ENCODE measurements at regions not wholly inside any gene's neighbourhood (a gene's known extent, or its start where the extent isn't known, plus 50 kb on each side); places are given as distances from the start of the nearest gene placed in this dataset.

DNA sequence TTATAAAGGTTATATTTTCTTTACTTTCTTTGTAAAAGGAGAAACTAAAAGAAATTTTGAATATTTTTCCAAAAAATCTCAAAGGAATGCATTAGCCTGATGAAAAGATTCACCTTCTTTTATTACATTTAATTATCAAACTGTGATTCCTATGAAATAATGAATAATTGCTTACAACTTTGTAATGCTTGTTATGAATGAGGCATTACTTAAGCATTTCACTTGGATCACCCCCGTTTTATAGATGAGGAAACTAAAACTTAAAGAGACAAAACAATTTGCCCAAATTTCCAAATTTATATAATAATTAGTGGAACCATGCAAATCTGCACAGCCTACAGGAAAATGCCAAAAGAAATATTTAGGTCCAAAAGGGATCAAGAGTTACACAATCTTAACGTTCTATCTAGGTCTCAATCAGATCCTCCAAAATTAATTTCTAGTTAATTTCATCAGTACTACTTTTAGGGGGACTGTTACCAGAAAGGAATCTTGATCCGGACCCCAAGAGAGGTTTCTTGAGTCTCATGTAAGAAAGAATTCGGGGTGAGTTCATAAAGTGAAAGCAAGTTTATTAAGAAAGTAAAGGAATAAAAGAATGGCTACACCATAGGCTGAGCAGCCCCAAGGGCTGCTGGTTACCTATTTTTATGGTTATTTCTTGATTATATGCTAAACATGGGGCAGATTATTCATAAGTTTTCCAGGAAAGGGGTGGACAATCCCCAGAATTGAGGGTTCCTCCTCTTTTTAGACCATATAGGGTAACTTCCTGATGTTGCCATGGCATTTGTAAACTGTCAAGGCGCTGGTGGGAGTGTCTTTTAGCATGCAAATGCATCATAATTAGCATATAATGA is 288.0 kb downstream of the ADGB start:
- no peak overlapping the region for H3K27ac Mint-ChIP-seq (ENCODE audit: unreplicated experiment)
- H3K4me1 Mint-ChIP-seq (ENCODE audit: unreplicated experiment): peaks cover 4% of the 10 kb centered on the region
- H3K9me3 Mint-ChIP-seq (ENCODE audit: unreplicated experiment): no peaks in the 10 kb centered on the region
- H3K4me3 Mint-ChIP-seq (ENCODE audit: unreplicated experiment): no peak overlapping the region
- DNase-seq (ENCODE audit: low spot score): no peak
- TF ChIP-seq, protein P1, sequence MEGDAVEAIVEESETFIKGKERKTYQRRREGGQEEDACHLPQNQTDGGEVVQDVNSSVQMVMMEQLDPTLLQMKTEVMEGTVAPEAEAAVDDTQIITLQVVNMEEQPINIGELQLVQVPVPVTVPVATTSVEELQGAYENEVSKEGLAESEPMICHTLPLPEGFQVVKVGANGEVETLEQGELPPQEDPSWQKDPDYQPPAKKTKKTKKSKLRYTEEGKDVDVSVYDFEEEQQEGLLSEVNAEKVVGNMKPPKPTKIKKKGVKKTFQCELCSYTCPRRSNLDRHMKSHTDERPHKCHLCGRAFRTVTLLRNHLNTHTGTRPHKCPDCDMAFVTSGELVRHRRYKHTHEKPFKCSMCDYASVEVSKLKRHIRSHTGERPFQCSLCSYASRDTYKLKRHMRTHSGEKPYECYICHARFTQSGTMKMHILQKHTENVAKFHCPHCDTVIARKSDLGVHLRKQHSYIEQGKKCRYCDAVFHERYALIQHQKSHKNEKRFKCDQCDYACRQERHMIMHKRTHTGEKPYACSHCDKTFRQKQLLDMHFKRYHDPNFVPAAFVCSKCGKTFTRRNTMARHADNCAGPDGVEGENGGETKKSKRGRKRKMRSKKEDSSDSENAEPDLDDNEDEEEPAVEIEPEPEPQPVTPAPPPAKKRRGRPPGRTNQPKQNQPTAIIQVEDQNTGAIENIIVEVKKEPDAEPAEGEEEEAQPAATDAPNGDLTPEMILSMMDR (IDR thresholded peaks at IDR 0.05; ENCODE audit: unreplicated experiment): no peak
- no peaks in the 10 kb centered on the region for H3K27me3 Mint-ChIP-seq (ENCODE audit: unreplicated experiment)
- no peaks in the 10 kb centered on the region for H3K36me3 Mint-ChIP-seq (ENCODE audit: low read depth, unreplicated experiment)

DNA sequence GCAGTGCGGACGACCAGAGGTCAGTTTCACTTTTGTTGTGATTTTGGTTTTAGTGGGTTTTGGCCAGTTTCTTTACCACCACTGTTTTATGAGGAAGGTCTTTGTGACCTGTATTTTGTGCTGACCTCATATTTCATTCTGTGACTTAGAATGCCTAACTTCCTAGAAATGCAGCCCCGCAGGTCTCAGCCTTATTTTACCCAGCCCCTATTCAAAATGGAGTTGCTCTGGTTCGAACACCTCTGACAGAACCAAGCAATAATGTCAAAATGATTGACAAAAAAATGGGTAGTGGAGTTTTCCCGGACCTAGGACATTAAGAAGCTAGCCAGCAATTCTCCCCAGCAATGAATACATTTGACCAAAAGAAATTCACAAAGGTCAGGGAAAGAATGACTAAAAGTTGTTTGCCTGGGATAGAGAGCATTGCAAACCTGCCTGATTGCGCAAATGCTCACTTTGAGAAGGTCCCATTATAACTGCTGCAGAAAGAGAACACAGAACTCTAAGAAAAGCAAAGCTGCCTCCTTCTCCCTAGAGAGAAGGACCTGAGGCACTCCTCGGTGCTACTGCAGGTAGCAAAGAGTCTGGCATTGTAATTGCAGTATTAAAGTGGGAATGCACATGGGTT is 288.8 kb downstream of the ADGB start:
- Mint-ChIP-seq H3K36me3 (ENCODE audit: low read depth, unreplicated experiment) (no peaks in the 10 kb centered on the region), H3K27me3 (ENCODE audit: unreplicated experiment) (no peaks in the 10 kb centered on the region), H3K9me3 (ENCODE audit: unreplicated experiment) (no peaks in the 10 kb centered on the region), H3K27ac (ENCODE audit: unreplicated experiment) (no peak overlapping the region), H3K4me1 (ENCODE audit: unreplicated experiment) (peaks cover 8% of the 10 kb centered on the region), H3K4me3 (ENCODE audit: unreplicated experiment) (no peak overlapping the region)
- TF ChIP-seq, protein P1 (IDR thresholded peaks at IDR 0.05; ENCODE audit: unreplicated experiment): no peak
- no peak for DNase-seq (ENCODE audit: low spot score)

DNA sequence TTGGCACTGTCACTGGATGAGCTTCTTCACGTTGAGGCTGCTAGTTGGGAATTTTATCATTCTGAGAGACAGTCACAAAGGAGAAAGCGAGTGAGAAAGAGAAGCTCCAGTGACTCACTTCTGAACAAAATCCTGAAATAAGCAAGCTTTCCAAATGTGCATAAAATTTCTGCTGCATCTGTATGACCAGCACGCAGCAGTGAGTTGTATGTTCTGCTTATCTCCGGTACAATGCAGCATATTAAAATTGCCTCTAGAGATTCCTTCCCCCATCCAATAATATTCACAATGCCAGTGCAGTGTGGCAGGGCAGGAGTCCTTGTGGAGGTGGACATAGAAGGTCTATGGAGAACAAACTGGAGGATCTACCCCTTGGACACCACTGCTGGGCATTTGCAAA is 290.5 kb downstream of the ADGB start:
- TF ChIP-seq, protein P1 (IDR thresholded peaks at IDR 0.05; ENCODE audit: unreplicated experiment): no peak
- H3K4me1 Mint-ChIP-seq (ENCODE audit: unreplicated experiment): peaks cover 11% of the 10 kb centered on the region
- no peak overlapping the region for H3K27ac Mint-ChIP-seq (ENCODE audit: unreplicated experiment)
- no peak for DNase-seq (ENCODE audit: low spot score)
- H3K36me3 Mint-ChIP-seq (ENCODE audit: low read depth, unreplicated experiment): no peaks in the 10 kb centered on the region
- H3K27me3 Mint-ChIP-seq (ENCODE audit: unreplicated experiment): no peaks in the 10 kb centered on the region
- no peaks in the 10 kb centered on the region for H3K9me3 Mint-ChIP-seq (ENCODE audit: unreplicated experiment)
- no peak overlapping the region for H3K4me3 Mint-ChIP-seq (ENCODE audit: unreplicated experiment)

DNA sequence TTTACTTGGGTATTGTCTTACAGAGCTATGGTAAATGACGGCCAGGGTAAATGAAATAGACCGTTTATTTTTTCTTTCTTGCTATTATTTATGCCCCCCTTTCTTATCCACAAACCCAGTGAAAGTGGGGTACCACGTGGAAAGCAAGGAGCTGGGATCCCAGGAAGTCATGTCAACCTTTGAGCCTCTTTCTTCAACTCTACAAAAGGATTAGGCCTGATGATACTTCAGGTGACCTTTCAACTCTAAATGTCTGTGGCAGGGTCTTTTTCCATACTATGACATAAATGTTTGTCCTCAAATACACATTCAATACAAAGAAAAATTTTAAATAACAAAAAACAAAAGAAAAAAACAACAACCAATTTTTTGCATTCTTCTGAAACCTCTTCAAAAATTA is 291.4 kb downstream of the ADGB start:
- Mint-ChIP-seq H3K27me3 (ENCODE audit: unreplicated experiment) (no peaks in the 10 kb centered on the region), H3K4me1 (ENCODE audit: unreplicated experiment) (peaks cover 11% of the 10 kb centered on the region), H3K36me3 (ENCODE audit: low read depth, unreplicated experiment) (no peaks in the 10 kb centered on the region), H3K9me3 (ENCODE audit: unreplicated experiment) (no peaks in the 10 kb centered on the region), H3K4me3 (ENCODE audit: unreplicated experiment) (no peak overlapping the region), H3K27ac (ENCODE audit: unreplicated experiment) (no peak overlapping the region)
- no peak for DNase-seq (ENCODE audit: low spot score)
- TF ChIP-seq, protein P1 (IDR thresholded peaks at IDR 0.05; ENCODE audit: unreplicated experiment): no peak
